ENCODE measurements at regions not wholly inside any gene's neighbourhood (a gene's known extent, or its start where the extent isn't known, plus 50 kb on each side); places are given as distances from the start of the nearest gene placed in this dataset.

DNA sequence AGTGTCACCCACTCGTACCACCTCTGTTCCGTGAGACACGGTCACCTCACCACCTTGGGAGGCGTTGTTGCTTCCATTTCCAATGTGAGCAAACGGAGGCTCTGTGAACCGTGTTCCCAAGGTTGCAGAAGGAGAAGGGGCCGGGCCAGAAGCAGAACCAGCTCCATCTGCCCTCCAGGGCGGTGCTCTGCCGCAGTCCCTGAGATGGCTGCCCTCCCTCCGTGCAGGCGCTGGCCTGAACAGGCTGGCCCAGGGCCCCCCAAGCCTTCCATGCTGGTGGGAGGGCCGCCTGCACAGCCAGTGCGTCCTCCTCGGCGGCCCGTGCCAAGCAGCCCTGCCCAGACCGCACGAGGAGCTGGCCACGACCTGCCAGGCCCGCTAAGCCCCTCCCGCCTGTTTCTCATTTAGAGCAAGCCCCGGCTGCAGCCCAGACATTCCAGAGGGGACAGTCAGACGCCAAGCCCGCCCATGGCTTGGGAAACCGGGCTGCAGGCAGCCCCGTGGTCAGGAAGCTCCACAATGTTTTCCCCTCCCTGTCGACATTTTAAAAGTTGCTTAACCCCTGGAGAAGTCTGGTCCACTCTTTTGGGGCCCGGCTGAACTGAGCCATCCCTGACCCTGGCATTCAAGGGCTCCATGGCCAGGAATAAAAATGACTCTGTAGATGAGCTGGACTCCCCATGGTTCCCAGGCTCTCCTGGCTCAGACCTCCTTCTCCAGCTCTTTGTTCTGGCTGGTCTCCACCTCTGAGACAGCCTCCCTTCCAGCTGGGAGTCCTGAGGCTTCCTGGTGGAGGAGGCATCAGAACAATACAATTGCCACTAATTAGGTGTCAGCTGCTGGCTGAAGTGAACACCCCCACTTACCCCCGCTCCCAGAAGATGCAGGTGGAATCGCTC lies 236.0 kb downstream of the BCL11B start:
- H3K4me2 ChIP-seq (ENCODE audit: insufficient read depth, low read length) = no peak overlapping the region
- no peaks in the 10 kb centered on the region for H3K4me1 ChIP-seq (ENCODE audit: control insufficient read depth, extremely low read depth, insufficient read depth, low read length)
- H3K36me3 ChIP-seq (ENCODE audit: control insufficient read depth in 2 of 2, extremely low read depth in 1 of 2, insufficient read depth in 2 of 2, low read length in 2 of 2) = no peaks in the 10 kb centered on the region
- no peaks in the 10 kb centered on the region for H3K9me3 ChIP-seq (replicated peaks; ENCODE audit: control insufficient read depth, insufficient read depth, low read length)
- dilution Hi-C loops (cut with MboI; ENCODE audit: extremely low pct_ligation_motif_present, low sequenced_read_pairs) = no loop called here
- CTCF ChIA-PET = no interaction called here
- H3K27ac ChIP-seq (ENCODE audit: insufficient read depth, low read depth, low read length) = no peak overlapping the region
- no peak overlapping the region for H3K4me3 ChIP-seq (replicated peaks in 1 of 3; ENCODE audit: insufficient read depth in 1 of 3, low read depth in 1 of 3, low read length in 3 of 3)
- POLR2A ChIA-PET = no interaction called here
- no peaks in the 10 kb centered on the region for H4K20me1 ChIP-seq (replicated peaks; ENCODE audit: control insufficient read depth, extremely low read depth, insufficient read depth, low read length)
- H3K9ac ChIP-seq (replicated peaks; ENCODE audit: extremely low read depth, insufficient read depth, low read length) = no peak overlapping the region
- no peaks in the 10 kb centered on the region for H3K27me3 ChIP-seq (ENCODE audit: control insufficient read depth in 2 of 2, insufficient read depth in 2 of 2, low read length in 2 of 2)
- intact Hi-C loops (cut with micrococcal nuclease) = no loop called here
- FAIRE-seq (no peak), DNase-seq (ENCODE audit: low read depth, low spot score) (no peak)
- H2AFZ ChIP-seq (ENCODE audit: low read depth, low read length) = no peak overlapping the region
- no TSS peak for BruUV-seq (replicated peaks)
- H3K9me1 ChIP-seq (replicated peaks; ENCODE audit: control insufficient read depth, extremely low read depth, insufficient read depth, low read length) = no peaks in the 10 kb centered on the region
- TF ChIP-seq EZH2 (IDR thresholded peaks at IDR 0.05; ENCODE audit: borderline replicate concordance, low read depth, low read length, severe bottlenecking) (no peak), GATA2 (IDR thresholded peaks at IDR 0.05; ENCODE audit: insufficient read depth, insufficient read length, low read depth, low read length) (no peak), JUN (IDR thresholded peaks at IDR 0.05; ENCODE audit: borderline replicate concordance, insufficient read depth, insufficient read length, low read depth) (no peak)
- H3K79me2 ChIP-seq (ENCODE audit: control insufficient read depth, insufficient read depth, low read length) = no peaks in the 10 kb centered on the region

DNA sequence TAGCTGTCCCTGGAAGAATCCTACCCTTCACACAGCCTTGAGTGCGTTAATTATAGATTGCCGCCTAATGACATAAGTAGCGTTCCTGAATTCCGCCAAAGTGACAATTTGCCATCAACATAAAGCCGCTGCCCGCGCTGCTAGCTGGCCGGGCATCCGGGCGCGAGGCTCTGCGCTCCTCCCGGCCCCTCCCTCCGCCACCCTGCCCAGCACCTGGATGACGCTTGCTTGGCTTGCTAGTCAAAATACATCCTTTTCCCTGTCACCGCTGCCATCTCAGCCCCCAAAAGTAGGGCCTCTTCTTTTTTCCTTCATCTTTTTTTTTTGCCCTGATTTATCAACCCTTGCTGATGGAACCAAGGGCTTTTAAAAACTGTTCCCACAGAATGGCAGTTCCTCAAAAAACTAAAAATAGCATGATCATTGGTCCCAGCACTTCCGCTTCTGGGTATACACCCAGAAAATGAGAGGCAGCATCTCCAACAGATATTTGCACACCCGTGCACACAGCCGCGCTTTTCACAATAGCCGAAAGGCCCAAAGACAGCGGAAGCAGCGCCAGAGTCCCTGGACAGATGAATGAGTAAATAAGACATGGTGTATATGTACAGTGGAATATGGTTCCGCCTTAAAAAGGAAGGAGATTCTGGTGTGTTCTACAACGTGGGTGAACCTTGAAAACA lies 235.2 kb downstream of the BCL11B start:
- Histone ChIP-seq H3K36me3 (ENCODE audit: control insufficient read depth in 2 of 2, extremely low read depth in 1 of 2, insufficient read depth in 2 of 2, low read length in 2 of 2) (no peaks in the 10 kb centered on the region), H3K9me1 (replicated peaks; ENCODE audit: control insufficient read depth, extremely low read depth, insufficient read depth, low read length) (no peaks in the 10 kb centered on the region), H3K4me2 (ENCODE audit: insufficient read depth, low read length) (no peak overlapping the region), H4K20me1 (replicated peaks; ENCODE audit: control insufficient read depth, extremely low read depth, insufficient read depth, low read length) (no peaks in the 10 kb centered on the region), H3K9me3 (replicated peaks; ENCODE audit: control insufficient read depth, insufficient read depth, low read length) (no peaks in the 10 kb centered on the region), H2AFZ (ENCODE audit: low read depth, low read length) (no peak overlapping the region), H3K4me1 (ENCODE audit: control insufficient read depth, extremely low read depth, insufficient read depth, low read length) (no peaks in the 10 kb centered on the region), H3K79me2 (ENCODE audit: control insufficient read depth, insufficient read depth, low read length) (no peaks in the 10 kb centered on the region), H3K4me3 (replicated peaks in 1 of 3; ENCODE audit: insufficient read depth in 1 of 3, low read depth in 1 of 3, low read length in 3 of 3) (no peak overlapping the region), H3K27me3 (ENCODE audit: control insufficient read depth in 2 of 2, insufficient read depth in 2 of 2, low read length in 2 of 2) (no peaks in the 10 kb centered on the region), H3K27ac (ENCODE audit: insufficient read depth, low read depth, low read length) (no peak overlapping the region), H3K9ac (replicated peaks; ENCODE audit: extremely low read depth, insufficient read depth, low read length) (no peak overlapping the region)
- dilution Hi-C loops (cut with MboI; ENCODE audit: extremely low pct_ligation_motif_present, low sequenced_read_pairs) = no loop called here
- DNase-seq (ENCODE audit: low read depth, low spot score) = no peak
- no TSS peak for BruUV-seq (replicated peaks)
- CTCF ChIA-PET = no interaction called here
- TF ChIP-seq JUN (IDR thresholded peaks at IDR 0.05; ENCODE audit: borderline replicate concordance, insufficient read depth, insufficient read length, low read depth) (no peak), POLR2A (IDR thresholded peaks at IDR 0.05; ENCODE audit: low read depth, low read length) (no peak), MYC (IDR thresholded peaks at IDR 0.05; ENCODE audit: low read depth, low read length) (no peak), POLR2AphosphoS5 (IDR thresholded peaks at IDR 0.05; ENCODE audit: insufficient read depth, low read depth, low read length) (no peak), EZH2 (IDR thresholded peaks at IDR 0.05; ENCODE audit: borderline replicate concordance, low read depth, low read length, severe bottlenecking) (no peak), FOS (IDR thresholded peaks at IDR 0.05; ENCODE audit: borderline replicate concordance, insufficient read depth, low read length) (no peak), GATA2 (IDR thresholded peaks at IDR 0.05; ENCODE audit: insufficient read depth, insufficient read length, low read depth, low read length) (no peak)
- TF ChIP-seq, protein P1, sequence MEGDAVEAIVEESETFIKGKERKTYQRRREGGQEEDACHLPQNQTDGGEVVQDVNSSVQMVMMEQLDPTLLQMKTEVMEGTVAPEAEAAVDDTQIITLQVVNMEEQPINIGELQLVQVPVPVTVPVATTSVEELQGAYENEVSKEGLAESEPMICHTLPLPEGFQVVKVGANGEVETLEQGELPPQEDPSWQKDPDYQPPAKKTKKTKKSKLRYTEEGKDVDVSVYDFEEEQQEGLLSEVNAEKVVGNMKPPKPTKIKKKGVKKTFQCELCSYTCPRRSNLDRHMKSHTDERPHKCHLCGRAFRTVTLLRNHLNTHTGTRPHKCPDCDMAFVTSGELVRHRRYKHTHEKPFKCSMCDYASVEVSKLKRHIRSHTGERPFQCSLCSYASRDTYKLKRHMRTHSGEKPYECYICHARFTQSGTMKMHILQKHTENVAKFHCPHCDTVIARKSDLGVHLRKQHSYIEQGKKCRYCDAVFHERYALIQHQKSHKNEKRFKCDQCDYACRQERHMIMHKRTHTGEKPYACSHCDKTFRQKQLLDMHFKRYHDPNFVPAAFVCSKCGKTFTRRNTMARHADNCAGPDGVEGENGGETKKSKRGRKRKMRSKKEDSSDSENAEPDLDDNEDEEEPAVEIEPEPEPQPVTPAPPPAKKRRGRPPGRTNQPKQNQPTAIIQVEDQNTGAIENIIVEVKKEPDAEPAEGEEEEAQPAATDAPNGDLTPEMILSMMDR (IDR thresholded peaks at IDR 0.05; ENCODE audit: extremely low read depth in 1 of 2, insufficient read depth in 1 of 2, low read depth in 1 of 2, low read length in 2 of 2) = no peak
- TF ChIP-seq, protein P2, sequence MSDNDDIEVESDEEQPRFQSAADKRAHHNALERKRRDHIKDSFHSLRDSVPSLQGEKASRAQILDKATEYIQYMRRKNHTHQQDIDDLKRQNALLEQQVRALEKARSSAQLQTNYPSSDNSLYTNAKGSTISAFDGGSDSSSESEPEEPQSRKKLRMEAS (IDR thresholded peaks at IDR 0.05; ENCODE audit: insufficient read depth, insufficient read length) = no peak
- intact Hi-C loops (cut with micrococcal nuclease) = no loop called here
- POLR2A ChIA-PET = no interaction called here
- no peak for FAIRE-seq
